HCT116 (cell line): ENCODE measurements at regions not wholly inside any gene's neighbourhood (a gene's known extent, or its start where the extent isn't known, plus 50 kb on each side); places are given as distances from the start of the nearest gene placed in this dataset.

ENCODE experiments used
- CEBPB ChIP-seq: IDR thresholded peaks from 2 replicates; pipeline ENCODE4 v1.6.1; 2012; ENCODE audit warnings: low read depth
- EGR1 ChIP-seq: IDR thresholded peaks from 2 replicates; pipeline ENCODE4 v1.6.1; 2012; ENCODE audit warnings: low read depth
- ELF1 ChIP-seq: IDR thresholded peaks from 2 replicates; pipeline ENCODE4 v1.6.1; 2012; ENCODE audit warnings: low read depth, borderline replicate concordance
- EZH2 ChIP-seq: fragments of 200-600 bp; sonication (generic); IDR thresholded peaks from 2 replicates; pipeline ENCODE4 v1.6.1; 2017; ENCODE audit warnings: antibody characterized with exemption, mixed run types
- EZH2phosphoT487 ChIP-seq: fragments of 200-600 bp; IDR thresholded peaks from 2 replicates; pipeline ENCODE4 v1.6.1; 2018; ENCODE audit warnings: antibody characterized with exemption, borderline replicate concordance
- JUND ChIP-seq: IDR thresholded peaks from 2 replicates; pipeline ENCODE4 v1.6.1; 2012
- POLR2A ChIP-seq: IDR thresholded peaks from 2 replicates; pipeline ENCODE4 v1.7.0; 2011; ENCODE audit warnings: borderline replicate concordance; ENCODE audit not compliant: insufficient read depth, insufficient read length; ENCODE audit errors: extremely low read depth
- POLR2AphosphoS5 ChIP-seq: IDR thresholded peaks from 2 replicates; pipeline ENCODE4 v1.6.1; 2011; ENCODE audit warnings: mild to moderate bottlenecking, low read depth, low read length, moderate library complexity
- SIN3A ChIP-seq: IDR thresholded peaks from 2 replicates; pipeline ENCODE4 v1.6.1; 2012; ENCODE audit warnings: low read depth
- SP1 ChIP-seq: IDR thresholded peaks from 2 replicates; pipeline ENCODE4 v1.6.1; 2012; ENCODE audit warnings: low read depth
- ZNF274 ChIP-seq: fragments of 200-500 bp; sonication (Bioruptor generic); IDR thresholded peaks from 2 replicates; pipeline ENCODE4 v1.6.1; 2014; ENCODE audit warnings: mild to moderate bottlenecking, low read depth, low read length, inconsistent platforms
- TF ChIP-seq, protein P1 (sequence below), 3 experiments: fragments of 200-600 bp in 1 of 3; sonication (generic) in 1 of 3; IDR thresholded peaks in 2 of 3; conservative IDR thresholded peaks in 1 of 3; 2 replicates each; pipeline ENCODE4 v1.5.1; 2012 to 2017; ENCODE audit warnings: low read depth in 2 of 3, low read length in 2 of 3, antibody characterized with exemption in 1 of 3, borderline replicate concordance in 1 of 3, control low read depth in 1 of 3, mild to moderate bottlenecking in 1 of 3, mixed read lengths in 1 of 3, mixed run types in 1 of 3, moderate library complexity in 1 of 3; ENCODE audit not compliant: insufficient read depth in 1 of 3
- TF ChIP-seq, protein P2 (sequence below): IDR thresholded peaks from 2 replicates; pipeline ENCODE4 v1.6.1; 2012; ENCODE audit warnings: low read depth
- TF ChIP-seq, protein P3 (sequence below): IDR thresholded peaks from 2 replicates; pipeline ENCODE4 v1.6.1; 2012

DNA sequence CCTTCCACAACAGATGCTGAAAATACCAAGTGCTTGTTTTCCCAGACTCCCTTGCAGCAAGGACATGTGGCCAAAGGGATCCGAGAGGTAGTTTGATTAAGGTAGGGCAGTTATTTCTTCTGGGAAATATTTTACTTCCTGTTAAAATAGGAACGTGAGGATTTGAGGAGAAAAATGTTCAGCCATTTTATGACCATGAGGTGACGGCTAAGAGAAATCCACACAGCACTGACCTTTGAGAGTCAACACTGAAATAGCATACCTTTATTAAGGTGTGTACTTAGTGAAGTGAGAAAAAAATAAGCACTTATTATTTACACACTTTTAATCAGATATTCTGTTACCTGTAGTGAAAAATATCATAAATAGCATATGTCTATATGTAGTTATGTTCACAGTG, 133.9 kb downstream of the PPP1R3A start:
- TF ChIP-seq SP1, result no peak
- no peak for TF ChIP-seq EZH2phosphoT487
- TF ChIP-seq, protein P1, sequence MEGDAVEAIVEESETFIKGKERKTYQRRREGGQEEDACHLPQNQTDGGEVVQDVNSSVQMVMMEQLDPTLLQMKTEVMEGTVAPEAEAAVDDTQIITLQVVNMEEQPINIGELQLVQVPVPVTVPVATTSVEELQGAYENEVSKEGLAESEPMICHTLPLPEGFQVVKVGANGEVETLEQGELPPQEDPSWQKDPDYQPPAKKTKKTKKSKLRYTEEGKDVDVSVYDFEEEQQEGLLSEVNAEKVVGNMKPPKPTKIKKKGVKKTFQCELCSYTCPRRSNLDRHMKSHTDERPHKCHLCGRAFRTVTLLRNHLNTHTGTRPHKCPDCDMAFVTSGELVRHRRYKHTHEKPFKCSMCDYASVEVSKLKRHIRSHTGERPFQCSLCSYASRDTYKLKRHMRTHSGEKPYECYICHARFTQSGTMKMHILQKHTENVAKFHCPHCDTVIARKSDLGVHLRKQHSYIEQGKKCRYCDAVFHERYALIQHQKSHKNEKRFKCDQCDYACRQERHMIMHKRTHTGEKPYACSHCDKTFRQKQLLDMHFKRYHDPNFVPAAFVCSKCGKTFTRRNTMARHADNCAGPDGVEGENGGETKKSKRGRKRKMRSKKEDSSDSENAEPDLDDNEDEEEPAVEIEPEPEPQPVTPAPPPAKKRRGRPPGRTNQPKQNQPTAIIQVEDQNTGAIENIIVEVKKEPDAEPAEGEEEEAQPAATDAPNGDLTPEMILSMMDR (IDR thresholded peaks at IDR 0.05 in 2 of 3, conservative IDR thresholded peaks at IDR 0.05 in 1 of 3; ENCODE audit: borderline replicate concordance in 1 of 3, insufficient read depth in 1 of 3, low read depth in 2 of 3, low read length in 2 of 3), result no peak
- no peak for TF ChIP-seq EZH2
- TF ChIP-seq POLR2A, result no peak
- TF ChIP-seq POLR2AphosphoS5, result no peak
- no peak for TF ChIP-seq SIN3A
- TF ChIP-seq EGR1, result no peak
- TF ChIP-seq, protein P2, sequence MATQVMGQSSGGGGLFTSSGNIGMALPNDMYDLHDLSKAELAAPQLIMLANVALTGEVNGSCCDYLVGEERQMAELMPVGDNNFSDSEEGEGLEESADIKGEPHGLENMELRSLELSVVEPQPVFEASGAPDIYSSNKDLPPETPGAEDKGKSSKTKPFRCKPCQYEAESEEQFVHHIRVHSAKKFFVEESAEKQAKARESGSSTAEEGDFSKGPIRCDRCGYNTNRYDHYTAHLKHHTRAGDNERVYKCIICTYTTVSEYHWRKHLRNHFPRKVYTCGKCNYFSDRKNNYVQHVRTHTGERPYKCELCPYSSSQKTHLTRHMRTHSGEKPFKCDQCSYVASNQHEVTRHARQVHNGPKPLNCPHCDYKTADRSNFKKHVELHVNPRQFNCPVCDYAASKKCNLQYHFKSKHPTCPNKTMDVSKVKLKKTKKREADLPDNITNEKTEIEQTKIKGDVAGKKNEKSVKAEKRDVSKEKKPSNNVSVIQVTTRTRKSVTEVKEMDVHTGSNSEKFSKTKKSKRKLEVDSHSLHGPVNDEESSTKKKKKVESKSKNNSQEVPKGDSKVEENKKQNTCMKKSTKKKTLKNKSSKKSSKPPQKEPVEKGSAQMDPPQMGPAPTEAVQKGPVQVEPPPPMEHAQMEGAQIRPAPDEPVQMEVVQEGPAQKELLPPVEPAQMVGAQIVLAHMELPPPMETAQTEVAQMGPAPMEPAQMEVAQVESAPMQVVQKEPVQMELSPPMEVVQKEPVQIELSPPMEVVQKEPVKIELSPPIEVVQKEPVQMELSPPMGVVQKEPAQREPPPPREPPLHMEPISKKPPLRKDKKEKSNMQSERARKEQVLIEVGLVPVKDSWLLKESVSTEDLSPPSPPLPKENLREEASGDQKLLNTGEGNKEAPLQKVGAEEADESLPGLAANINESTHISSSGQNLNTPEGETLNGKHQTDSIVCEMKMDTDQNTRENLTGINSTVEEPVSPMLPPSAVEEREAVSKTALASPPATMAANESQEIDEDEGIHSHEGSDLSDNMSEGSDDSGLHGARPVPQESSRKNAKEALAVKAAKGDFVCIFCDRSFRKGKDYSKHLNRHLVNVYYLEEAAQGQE, result no peak
- TF ChIP-seq CEBPB, result no peak
- no peak for TF ChIP-seq JUND
- TF ChIP-seq, protein P3, sequence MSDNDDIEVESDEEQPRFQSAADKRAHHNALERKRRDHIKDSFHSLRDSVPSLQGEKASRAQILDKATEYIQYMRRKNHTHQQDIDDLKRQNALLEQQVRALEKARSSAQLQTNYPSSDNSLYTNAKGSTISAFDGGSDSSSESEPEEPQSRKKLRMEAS, result no peak
- TF ChIP-seq ZNF274, result no peak
- no peak for TF ChIP-seq ELF1
